WI38 (cell line): ENCODE measurements at regions not wholly inside any gene's neighbourhood (a gene's known extent, or its start where the extent isn't known, plus 50 kb on each side); places are given as distances from the start of the nearest gene placed in this dataset.

Experiments used
- H3K4me3 ChIP-seq: 2 replicates; pipeline ENCODE4 v1.5.1; 2011; ENCODE audit warnings: low read depth, mild to moderate bottlenecking, control low read depth, low read length
- CTCF ChIP-seq: IDR thresholded peaks from 2 replicates; pipeline ENCODE4 v1.5.1; 2012; ENCODE audit warnings: low read depth, mild to moderate bottlenecking, control low read depth, low read length

GRCh38 chr14:97945631-97946030 lies 1148.4 kb downstream of the VRK1 start:
- no peak for TF ChIP-seq CTCF
- H3K4me3 ChIP-seq = no peak overlapping the region

GRCh38 chr14:97946240-97946639 lies 1149.1 kb downstream of the VRK1 start:
- TF ChIP-seq CTCF = no peak
- no peak overlapping the region for H3K4me3 ChIP-seq

- no peak for TF ChIP-seq CTCF
- no peak overlapping the region for H3K4me3 ChIP-seq
Measured at GRCh38 chr14:97946641-97947040, 1149.5 kb downstream of the VRK1 start.

- no peak overlapping the region for H3K4me3 ChIP-seq
Measured at GRCh38 chr14:97948841-97949240, 1151.7 kb downstream of the VRK1 start.

GRCh38 chr14:97956581-97957340 lies 1159.6 kb downstream of the VRK1 start:
- H3K4me3 ChIP-seq = no peak overlapping the region
- no peak for TF ChIP-seq CTCF

More at GRCh38 chr14:97948841-97949240, 1151.7 kb downstream of the VRK1 start:
- TF ChIP-seq CTCF = no peak

- no peak overlapping the region for H3K4me3 ChIP-seq
- no peak for TF ChIP-seq CTCF
Measured at GRCh38 chr14:97959251-97959650, 1162.1 kb downstream of the VRK1 start.

- TF ChIP-seq CTCF = no peak
- no peak overlapping the region for H3K4me3 ChIP-seq
Measured at GRCh38 chr14:97960436-97960835, 1163.3 kb downstream of the VRK1 start.
